HG03565 (cell line): ENCODE measurements at regions not wholly inside any gene's neighbourhood (a gene's known extent, or its start where the extent isn't known, plus 50 kb on each side); places are given as distances from the start of the nearest gene placed in this dataset.

Source experiments
- ATAC-seq: cut with Tn5 transposase; IDR thresholded peaks from one replicate; pipeline ENCODE4 v1.9.1; 2021; ENCODE audit warnings: mild to moderate bottlenecking, moderate library complexity; ENCODE audit not compliant: unreplicated experiment

- ATAC-seq: no peak
Observed at GRCh38 chr13:105345730-105346129, 1189.7 kb downstream of the EFNB2 start.

GRCh38 chr13:105345131-105345530, 1190.3 kb downstream of the EFNB2 start:
- ATAC-seq: no peak

- no peak for ATAC-seq
Observed at GRCh38 chr13:105343134-105343806, 1192.2 kb downstream of the EFNB2 start.

- ATAC-seq: no peak
Observed at GRCh38 chr13:105342281-105342820, 1193.1 kb downstream of the EFNB2 start.

GRCh38 chr13:105341758-105342157, 1193.7 kb downstream of the EFNB2 start:
- ATAC-seq: no peak

- no peak for ATAC-seq
Observed at GRCh38 chr13:105341256-105341655, 1194.2 kb downstream of the EFNB2 start.

- ATAC-seq: no peak
Observed at GRCh38 chr13:105340061-105340606, 1195.3 kb downstream of the EFNB2 start.

- no peak for ATAC-seq
Observed at GRCh38 chr13:105338773-105339172, 1196.7 kb downstream of the EFNB2 start.

GRCh38 chr13:105338006-105338405, 1197.5 kb downstream of the EFNB2 start:
- ATAC-seq: no peak

GRCh38 chr13:105336706-105337576, 1198.5 kb downstream of the EFNB2 start:
- ATAC-seq: no peak

GRCh38 chr13:105334211-105334610, 1201.3 kb downstream of the EFNB2 start:
- no peak for ATAC-seq

- ATAC-seq: no peak
Observed at GRCh38 chr13:105333416-105333815, 1202.0 kb downstream of the EFNB2 start.

GRCh38 chr13:105329359-105329758, 1206.1 kb downstream of the EFNB2 start:
- ATAC-seq: no peak

- ATAC-seq: no peak
Observed at GRCh38 chr13:105328212-105328611, 1207.2 kb downstream of the EFNB2 start.

- ATAC-seq: no peak
Observed at GRCh38 chr13:105327581-105328126, 1207.8 kb downstream of the EFNB2 start.

GRCh38 chr13:105319875-105320274, 1215.6 kb downstream of the EFNB2 start:
- ATAC-seq: no peak

- no peak for ATAC-seq
Observed at GRCh38 chr13:105316731-105317130, 1218.7 kb downstream of the EFNB2 start.

- no peak for ATAC-seq
Observed at GRCh38 chr13:105312906-105313305, 1222.6 kb downstream of the EFNB2 start.

GRCh38 chr13:105311094-105311493, 1224.4 kb downstream of the EFNB2 start:
- ATAC-seq: no peak

GRCh38 chr13:105307776-105308175, 1227.7 kb downstream of the EFNB2 start:
- no peak for ATAC-seq

GRCh38 chr13:105297839-105298238, 1237.6 kb downstream of the EFNB2 start:
- no peak for ATAC-seq
